Activated CD8-positive, alpha-beta memory T cell treated with anti-CD3 and anti-CD28 coated beads, Interleukin-2, amount 10 ng/mL, durations not matched to agents 7 days and 5 days (primary cell): ENCODE measurements at regions not wholly inside any gene's neighbourhood (a gene's known extent, or its start where the extent isn't known, plus 50 kb on each side); places are given as distances from the start of the nearest gene placed in this dataset.

Source experiments
- ATAC-seq: fragments of 150-1000 bp; cut with Tn5 transposase; one replicate; pipeline ENCODE4 v1.10.0; 2021; ENCODE audit warnings: moderate library complexity
- CTCF ChIA-PET: fragments of 350-600 bp; sonication (Branson Sonifier 250); formaldehyde crosslinking; loops from one replicate; lab custom pipeline; 2021; ENCODE audit warnings: antibody characterized with exemption; lab: Charles Lee
- DNase-seq: peaks from one replicate; pipeline ENCODE4 v3.0.0-alpha.2; 2020
- H3K27ac Mint-ChIP-seq: one replicate; pipeline ENCODE4 v1.8.0; 2021; ENCODE audit warnings: mild to moderate bottlenecking, mixed read lengths
- H3K27me3 Mint-ChIP-seq: one replicate; pipeline ENCODE4 v1.8.0; 2021; ENCODE audit warnings: mixed read lengths
- H3K36me3 Mint-ChIP-seq: one replicate; pipeline ENCODE4 v1.8.0; 2021; ENCODE audit warnings: mild to moderate bottlenecking, mixed read lengths
- H3K4me1 Mint-ChIP-seq: one replicate; pipeline ENCODE4 v1.8.0; 2021; ENCODE audit warnings: mixed read lengths
- H3K4me3 Mint-ChIP-seq: one replicate; pipeline ENCODE4 v1.8.0; 2021; ENCODE audit warnings: mild to moderate bottlenecking, moderate library complexity, mixed read lengths
- H3K9me3 Mint-ChIP-seq: one replicate; pipeline ENCODE4 v1.8.0; 2022; ENCODE audit warnings: low read depth, mixed read lengths

DNA sequence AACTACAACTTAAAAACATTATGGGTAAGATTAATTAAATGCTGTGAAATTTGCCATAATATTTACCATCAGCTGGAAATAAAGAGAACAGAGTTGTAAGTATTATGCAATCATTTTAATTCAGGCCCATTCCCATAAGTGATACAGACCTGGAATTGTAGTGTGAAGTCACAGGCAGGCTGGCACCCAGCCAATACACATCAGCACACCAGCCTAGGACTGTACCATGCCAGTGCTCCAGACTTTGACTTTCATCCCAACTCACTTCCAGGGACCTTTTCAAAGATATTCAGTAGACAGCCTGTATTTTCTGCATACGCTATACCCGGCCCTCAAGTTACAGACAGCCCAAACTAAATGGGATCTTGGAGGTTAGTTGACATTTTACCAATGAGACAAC, 143.3 kb downstream of the TES start:
- Mint-ChIP-seq H3K4me1 (no peaks in the 10 kb centered on the region), H3K36me3 (no peaks in the 10 kb centered on the region), H3K4me3 (no peak overlapping the region), H3K27ac (no peak overlapping the region), H3K9me3 (no peaks in the 10 kb centered on the region), H3K27me3 (peaks cover 21% of the 10 kb centered on the region)
- CTCF ChIA-PET = no interaction called here
- no peak for ATAC-seq
- no peak for DNase-seq

DNA sequence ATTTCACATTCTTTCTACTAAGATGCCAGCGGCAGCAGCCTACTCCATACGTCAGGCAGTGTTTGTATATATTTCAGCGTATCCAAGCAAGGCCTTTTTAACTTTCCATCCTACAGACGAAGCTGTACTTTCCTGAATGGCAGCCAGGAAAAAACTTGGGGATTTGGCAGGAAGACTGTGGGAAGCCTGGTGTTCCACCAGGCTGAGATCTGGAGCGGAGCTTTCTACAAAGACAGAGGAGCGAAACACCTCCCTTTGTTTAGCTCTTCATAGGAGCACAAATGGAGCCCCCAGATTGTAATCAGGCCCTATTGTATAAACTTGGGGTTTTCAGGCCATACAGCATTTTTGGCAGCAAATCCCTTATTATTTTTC, 143.8 kb downstream of the TES start:
- H3K9me3 Mint-ChIP-seq = no peaks in the 10 kb centered on the region
- CTCF ChIA-PET = no interaction called here
- no peaks in the 10 kb centered on the region for H3K36me3 Mint-ChIP-seq
- H3K27ac Mint-ChIP-seq = no peak overlapping the region
- H3K4me1 Mint-ChIP-seq = no peaks in the 10 kb centered on the region
- DNase-seq = no peak
- peaks cover 17% of the 10 kb centered on the region for H3K27me3 Mint-ChIP-seq
- no peak for ATAC-seq
- no peak overlapping the region for H3K4me3 Mint-ChIP-seq

DNA sequence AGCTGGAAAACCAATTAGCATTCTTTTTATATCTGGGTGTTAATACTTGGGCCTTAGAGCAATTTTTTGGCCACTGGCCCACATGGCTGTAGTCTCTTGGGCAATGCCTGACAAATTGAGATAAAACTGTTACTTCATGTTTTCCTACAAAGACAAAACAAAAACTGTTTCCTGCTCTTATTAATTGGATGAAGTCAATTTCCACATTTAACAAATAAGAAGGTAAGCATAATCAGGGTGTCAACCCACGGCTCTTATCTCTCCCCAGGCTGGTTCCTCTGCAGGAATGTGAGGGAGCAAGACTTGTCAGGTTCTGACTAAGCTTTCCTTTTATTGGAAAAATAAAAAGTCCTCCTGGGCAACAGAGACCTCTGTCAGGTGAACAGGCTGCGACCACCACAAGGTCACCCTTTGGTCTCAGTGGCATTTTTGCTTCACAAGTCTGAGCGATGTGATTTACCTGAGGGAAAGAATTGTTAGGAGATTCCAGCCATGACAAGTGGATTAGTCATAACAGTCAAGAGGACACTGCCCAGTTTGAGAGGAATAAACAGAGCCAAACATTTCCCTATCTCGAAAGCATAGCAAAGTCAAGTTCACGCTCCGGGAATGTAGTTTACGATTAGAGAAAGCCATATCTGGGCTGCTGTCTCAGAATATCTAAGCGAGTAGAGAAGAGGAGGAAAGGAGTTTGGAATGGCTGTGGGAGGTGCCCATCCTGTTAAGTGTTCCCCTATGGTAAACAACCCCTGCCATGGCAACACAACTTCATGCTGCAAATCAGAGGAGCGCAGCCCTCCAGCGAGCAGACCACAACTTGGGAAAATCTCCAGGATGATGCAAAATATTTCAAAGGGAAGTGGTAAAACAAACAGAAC, 144.4 kb downstream of the TES start:
- H3K36me3 Mint-ChIP-seq = no peaks in the 10 kb centered on the region
- DNase-seq (no peak), ATAC-seq (no peak)
- CTCF ChIA-PET = no interaction called here
- no peak overlapping the region for H3K4me3 Mint-ChIP-seq
- no peaks in the 10 kb centered on the region for H3K9me3 Mint-ChIP-seq
- peaks cover 17% of the 10 kb centered on the region for H3K27me3 Mint-ChIP-seq
- no peak overlapping the region for H3K27ac Mint-ChIP-seq
- no peaks in the 10 kb centered on the region for H3K4me1 Mint-ChIP-seq

DNA sequence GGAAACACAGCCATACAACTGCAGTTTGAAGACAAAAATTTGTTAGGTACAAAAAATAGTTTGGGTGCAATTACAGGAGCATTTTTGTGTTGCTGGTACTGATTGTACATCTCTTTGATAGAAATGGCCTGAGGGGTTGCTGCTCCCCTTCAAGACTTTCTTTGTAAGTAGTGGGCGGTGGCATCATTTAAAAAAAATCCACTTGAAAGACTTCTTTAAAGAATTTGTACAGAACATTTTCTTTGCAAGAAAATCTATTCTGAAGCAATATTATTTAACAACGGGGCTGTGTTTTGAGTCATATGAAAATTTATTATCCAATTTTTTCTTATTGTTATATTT, 144.1 kb upstream of the CAV2 start:
- Mint-ChIP-seq H3K27ac (no peak overlapping the region), H3K36me3 (no peaks in the 10 kb centered on the region), H3K4me1 (no peaks in the 10 kb centered on the region), H3K27me3 (peaks cover 17% of the 10 kb centered on the region), H3K9me3 (no peaks in the 10 kb centered on the region), H3K4me3 (no peak overlapping the region)
- DNase-seq (no peak), ATAC-seq (no peak)
- CTCF ChIA-PET = no interaction called here

DNA sequence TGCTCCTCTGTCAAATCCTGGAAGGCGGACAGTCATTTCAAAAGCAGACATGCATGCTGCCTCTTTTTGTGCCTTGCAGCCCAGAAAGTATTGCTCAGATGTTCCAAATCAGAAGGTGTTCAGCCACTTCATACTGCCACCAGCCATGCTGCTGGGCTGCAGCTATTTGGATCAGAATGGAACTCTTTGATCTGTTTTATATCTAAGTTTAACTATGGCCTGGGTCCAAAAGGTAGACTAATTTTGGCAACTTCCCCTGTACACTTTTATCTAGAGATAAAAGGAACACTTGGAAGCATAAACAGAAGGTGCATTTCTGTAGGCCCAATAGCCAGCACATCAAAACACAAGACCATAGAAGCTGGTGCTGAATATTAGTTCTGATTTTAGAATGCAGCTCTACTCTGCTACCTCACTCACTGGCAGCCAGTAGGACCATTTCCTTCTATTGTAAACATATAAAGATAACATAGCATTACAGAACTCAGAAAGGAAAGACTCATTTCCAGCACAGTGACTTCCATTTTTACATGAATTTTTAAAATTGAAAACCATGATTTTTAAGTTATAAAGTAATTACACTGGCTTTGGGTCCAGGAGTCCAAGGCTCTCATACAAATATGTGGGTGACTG, 143.1 kb upstream of the CAV2 start:
- CTCF ChIA-PET = no interaction called here
- H3K9me3 Mint-ChIP-seq = no peaks in the 10 kb centered on the region
- no peak overlapping the region for H3K4me3 Mint-ChIP-seq
- DNase-seq (no peak), ATAC-seq (no peak)
- no peaks in the 10 kb centered on the region for H3K4me1 Mint-ChIP-seq
- no peak overlapping the region for H3K27ac Mint-ChIP-seq
- H3K27me3 Mint-ChIP-seq = peaks cover 17% of the 10 kb centered on the region
- no peaks in the 10 kb centered on the region for H3K36me3 Mint-ChIP-seq

DNA sequence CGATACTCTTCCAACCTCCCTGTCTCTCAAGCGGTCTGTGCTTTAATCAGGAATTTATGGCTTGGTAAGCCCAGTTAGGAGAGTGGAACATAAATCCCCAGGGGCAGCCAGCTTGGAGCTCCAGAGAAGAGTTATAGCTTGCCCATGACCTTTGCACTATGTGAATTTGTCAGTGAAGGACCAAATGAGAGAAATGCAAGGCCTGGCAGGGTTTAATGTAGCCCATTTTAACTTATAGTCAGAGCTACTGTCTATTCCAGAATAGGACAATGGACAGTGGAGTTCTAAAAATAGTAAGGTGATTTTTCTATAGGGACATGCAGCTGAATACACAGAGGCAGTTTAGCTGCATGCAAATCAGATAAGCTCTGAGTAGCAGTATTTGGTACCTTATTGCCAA, 142.6 kb upstream of the CAV2 start:
- ATAC-seq (no peak), DNase-seq (no peak)
- Mint-ChIP-seq H3K36me3 (no peaks in the 10 kb centered on the region), H3K4me1 (no peaks in the 10 kb centered on the region), H3K27me3 (peaks cover 19% of the 10 kb centered on the region), H3K9me3 (no peaks in the 10 kb centered on the region), H3K27ac (no peak overlapping the region), H3K4me3 (no peak overlapping the region)
- CTCF ChIA-PET = no interaction called here

DNA sequence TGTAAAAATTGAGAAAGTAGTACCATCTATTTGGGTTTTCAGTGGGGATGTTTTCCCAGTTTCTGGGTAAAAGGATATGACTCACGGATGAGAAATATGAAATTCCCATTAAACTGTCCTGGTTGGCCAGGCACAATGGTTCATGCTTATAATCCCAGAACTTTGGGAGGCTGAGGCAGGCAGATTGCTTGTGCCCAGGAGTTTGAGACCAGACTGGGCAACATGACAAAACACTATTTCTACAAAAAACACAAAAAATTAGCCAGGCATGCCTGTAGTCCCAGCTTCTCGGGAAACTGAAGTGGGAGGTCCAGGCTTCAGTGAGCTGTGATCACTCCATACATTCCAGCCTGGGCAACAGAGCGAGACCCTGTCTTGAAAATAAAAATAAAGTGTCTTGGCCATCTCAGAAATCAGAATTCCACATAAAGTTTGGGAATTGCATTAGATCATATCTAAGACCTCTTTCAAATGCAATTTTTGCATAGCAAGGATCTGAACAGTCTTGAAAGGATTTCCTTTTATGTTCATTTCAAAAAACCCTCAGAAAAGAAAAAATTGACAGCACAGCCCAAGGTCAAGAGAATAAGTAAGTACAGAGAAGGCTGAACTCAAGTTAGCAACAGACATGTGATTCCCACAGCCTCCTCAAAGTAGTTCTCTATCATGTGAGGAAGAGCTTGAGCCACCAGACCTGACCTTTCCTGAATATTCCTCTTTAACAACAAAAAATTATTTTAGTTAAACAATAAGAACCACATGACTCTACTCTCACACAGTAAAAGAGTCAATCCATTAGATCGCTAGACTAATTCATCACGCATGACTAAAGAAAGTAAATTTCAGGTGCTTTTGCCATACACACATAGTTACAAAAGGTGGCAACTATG, 141.5 kb upstream of the CAV2 start:
- Mint-ChIP-seq H3K4me3 (no peak overlapping the region), H3K27me3 (peaks cover 22% of the 10 kb centered on the region), H3K4me1 (no peaks in the 10 kb centered on the region), H3K27ac (no peak overlapping the region), H3K36me3 (no peaks in the 10 kb centered on the region), H3K9me3 (no peaks in the 10 kb centered on the region)
- CTCF ChIA-PET = no interaction called here
- ATAC-seq (no peak), DNase-seq (no peak)

DNA sequence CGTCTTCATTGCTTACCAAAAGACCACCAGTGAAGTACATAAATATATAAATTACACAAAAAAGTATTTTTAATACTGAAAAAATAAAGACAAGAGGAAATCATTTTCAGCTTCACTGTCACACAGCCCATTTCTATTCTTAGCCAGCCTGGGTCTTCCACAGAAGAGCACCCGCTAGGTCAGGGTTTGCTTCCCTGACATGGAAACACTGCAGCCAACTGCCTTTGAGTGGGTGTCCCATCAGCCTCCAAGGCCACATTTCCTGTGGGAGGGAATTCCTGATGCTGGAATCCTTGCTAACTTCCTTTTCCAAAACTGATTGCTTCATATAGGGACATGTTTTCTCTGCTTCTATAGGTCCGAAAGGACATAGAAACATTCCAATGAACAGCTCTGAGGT, 137.8 kb upstream of the CAV2 start:
- H3K36me3 Mint-ChIP-seq = no peaks in the 10 kb centered on the region
- CTCF ChIA-PET = no interaction called here

DNA sequence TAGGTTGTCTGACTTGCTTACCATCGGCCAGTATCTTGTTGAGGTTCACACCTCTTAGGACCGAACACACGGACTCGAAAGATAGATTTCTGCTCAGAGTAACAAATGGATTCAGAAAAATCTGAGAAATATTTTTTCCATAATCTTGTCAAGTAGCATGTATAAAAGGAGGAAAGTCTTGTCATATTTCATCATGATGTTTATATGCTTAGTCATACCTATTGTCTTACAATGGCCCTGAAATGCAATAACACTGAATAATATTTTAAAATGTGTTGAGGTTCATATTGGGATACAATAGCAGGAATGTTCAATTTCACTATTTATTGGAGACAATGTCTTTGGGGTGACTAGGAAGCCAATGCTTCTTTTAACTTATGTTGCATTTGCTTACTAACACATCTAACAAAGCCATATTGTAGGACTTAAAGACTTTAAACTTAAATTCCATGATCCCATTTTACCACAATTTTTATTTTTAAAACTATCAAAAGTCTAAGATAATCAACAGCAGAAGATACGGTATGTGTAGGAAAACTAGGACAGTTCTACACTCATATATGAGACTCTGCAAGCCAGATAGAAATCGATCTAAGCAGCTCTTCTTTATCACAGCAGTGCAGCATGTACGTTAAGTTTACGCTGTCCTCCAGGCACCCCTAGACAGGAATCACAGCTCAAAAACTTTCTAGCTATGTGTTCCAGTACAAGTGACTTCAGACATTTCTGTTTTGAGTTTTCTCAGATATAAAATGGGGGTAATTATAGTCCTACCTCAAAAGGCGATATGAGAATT, 135.7 kb upstream of the CAV2 start:
- no peak for ATAC-seq
- H3K4me1 Mint-ChIP-seq = no peaks in the 10 kb centered on the region
- H3K36me3 Mint-ChIP-seq = no peaks in the 10 kb centered on the region
- no peak overlapping the region for H3K27ac Mint-ChIP-seq
- CTCF ChIA-PET = no interaction called here
- H3K9me3 Mint-ChIP-seq = no peaks in the 10 kb centered on the region
- no peak for DNase-seq
- no peak overlapping the region for H3K4me3 Mint-ChIP-seq
- peaks cover 19% of the 10 kb centered on the region for H3K27me3 Mint-ChIP-seq

More for the DNA sequence above, 137.8 kb upstream of the CAV2 start:
- DNase-seq (no peak), ATAC-seq (no peak)
- no peaks in the 10 kb centered on the region for H3K4me1 Mint-ChIP-seq
- H3K4me3 Mint-ChIP-seq = no peak overlapping the region
- H3K9me3 Mint-ChIP-seq = no peaks in the 10 kb centered on the region
- H3K27ac Mint-ChIP-seq = no peak overlapping the region
- peaks cover 20% of the 10 kb centered on the region for H3K27me3 Mint-ChIP-seq

DNA sequence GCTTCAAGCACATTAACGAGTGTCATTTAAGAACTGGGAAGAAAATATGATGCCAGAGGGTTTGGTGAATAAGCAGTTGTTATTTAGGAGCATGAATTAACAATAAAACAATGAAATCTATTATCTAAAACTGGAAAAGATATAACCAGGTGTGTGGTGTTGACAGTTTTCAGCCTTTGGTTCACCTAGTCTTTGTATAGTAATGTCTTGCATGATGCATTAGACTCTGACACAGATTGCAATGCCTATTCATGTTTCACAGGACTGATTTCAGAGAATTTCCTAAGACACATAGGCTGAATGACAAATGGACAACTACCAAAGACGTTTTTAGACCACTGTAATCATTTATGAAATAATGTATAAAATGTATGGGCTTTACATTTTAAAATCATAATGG, 135.1 kb upstream of the CAV2 start:
- peaks cover 19% of the 10 kb centered on the region for H3K27me3 Mint-ChIP-seq
- ATAC-seq = no peak
- H3K4me3 Mint-ChIP-seq = no peak overlapping the region
- no peaks in the 10 kb centered on the region for H3K9me3 Mint-ChIP-seq
- no peak for DNase-seq
- no peaks in the 10 kb centered on the region for H3K36me3 Mint-ChIP-seq
- no peak overlapping the region for H3K27ac Mint-ChIP-seq
- CTCF ChIA-PET = no interaction called here
- no peaks in the 10 kb centered on the region for H3K4me1 Mint-ChIP-seq

DNA sequence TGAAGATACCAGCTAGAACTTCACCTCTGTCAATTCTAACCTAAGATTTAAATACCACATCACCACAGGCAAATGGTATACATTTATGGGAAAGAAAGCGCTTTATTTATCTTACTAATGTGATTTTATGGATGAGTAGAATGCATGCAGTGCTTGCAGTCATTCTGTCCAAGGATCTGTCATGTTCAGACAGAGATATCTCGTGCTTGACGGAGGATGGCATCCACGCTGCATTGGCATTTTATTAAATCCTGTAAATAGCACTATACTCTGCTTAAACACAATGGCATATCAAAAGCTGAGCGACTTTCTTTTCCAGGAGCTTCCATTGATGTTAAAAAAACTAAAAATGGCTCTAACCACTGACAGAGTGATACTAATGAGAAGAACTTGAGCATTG, 133.7 kb upstream of the CAV2 start:
- H3K36me3 Mint-ChIP-seq = no peaks in the 10 kb centered on the region
- peaks cover 23% of the 10 kb centered on the region for H3K27me3 Mint-ChIP-seq
- CTCF ChIA-PET = no interaction called here
- DNase-seq (no peak), ATAC-seq (no peak)
- no peaks in the 10 kb centered on the region for H3K4me1 Mint-ChIP-seq
- no peaks in the 10 kb centered on the region for H3K9me3 Mint-ChIP-seq
- H3K4me3 Mint-ChIP-seq = no peak overlapping the region
- H3K27ac Mint-ChIP-seq = no peak overlapping the region

DNA sequence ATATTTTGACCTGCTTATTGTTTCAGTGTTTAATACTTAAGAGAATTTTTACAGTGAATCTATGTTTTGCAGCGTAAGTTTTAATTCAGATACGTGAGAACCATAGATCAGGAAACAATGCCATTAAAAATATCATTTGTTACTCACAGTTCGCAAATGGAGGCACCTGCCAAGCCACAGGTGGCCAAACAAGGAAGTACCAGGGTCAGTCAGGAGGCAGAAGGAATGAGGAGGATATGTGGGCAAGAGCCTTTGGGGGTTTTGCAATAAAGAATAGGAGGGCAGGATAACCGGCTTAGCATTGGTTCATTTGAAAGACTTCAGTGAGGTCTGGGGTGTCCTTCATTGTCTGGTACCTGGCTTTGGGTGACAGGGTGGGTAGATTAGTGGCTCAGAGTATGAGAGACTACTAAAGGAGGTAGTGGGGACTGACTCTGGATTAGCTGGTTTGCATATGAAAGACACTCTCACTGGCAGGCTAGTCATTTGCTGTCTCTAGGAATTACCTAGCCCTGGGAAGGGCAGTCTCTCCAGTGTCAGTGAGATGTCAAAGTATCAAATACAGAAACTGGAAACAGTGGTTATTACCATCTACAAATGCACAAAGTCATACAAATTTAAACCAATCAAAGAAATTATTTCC, 132.2 kb upstream of the CAV2 start:
- Mint-ChIP-seq H3K27ac (no peak overlapping the region), H3K4me3 (no peak overlapping the region), H3K36me3 (no peaks in the 10 kb centered on the region), H3K27me3 (peaks cover 18% of the 10 kb centered on the region), H3K4me1 (no peaks in the 10 kb centered on the region), H3K9me3 (no peaks in the 10 kb centered on the region)
- ATAC-seq (no peak), DNase-seq (no peak)
- CTCF ChIA-PET = no interaction called here

DNA sequence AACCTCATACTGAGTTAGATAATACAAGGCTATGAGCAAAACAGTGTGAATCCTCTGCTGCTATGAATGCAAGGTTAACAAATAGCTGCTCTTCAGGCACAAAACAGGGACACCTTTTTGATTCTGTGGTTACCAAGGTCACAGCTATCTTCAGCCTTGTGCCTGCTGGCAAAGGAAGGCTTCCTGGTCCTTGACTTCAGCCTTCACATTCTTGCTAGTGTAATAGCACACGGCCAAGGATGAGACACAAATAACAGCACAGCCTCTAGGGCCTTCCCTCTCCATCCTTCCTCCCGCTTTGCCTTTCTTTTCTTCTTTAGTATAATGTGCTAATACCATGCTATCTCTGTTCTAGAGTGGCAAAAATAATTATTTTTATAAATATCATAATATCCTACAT, 130.6 kb upstream of the CAV2 start:
- no peaks in the 10 kb centered on the region for H3K36me3 Mint-ChIP-seq
- H3K27me3 Mint-ChIP-seq = peaks cover 10% of the 10 kb centered on the region
- DNase-seq (no peak), ATAC-seq (no peak)
- H3K9me3 Mint-ChIP-seq = no peaks in the 10 kb centered on the region
- no peak overlapping the region for H3K4me3 Mint-ChIP-seq
- H3K27ac Mint-ChIP-seq = no peak overlapping the region
- CTCF ChIA-PET = no interaction called here
- H3K4me1 Mint-ChIP-seq = no peaks in the 10 kb centered on the region
